GM23338 (cell line): ENCODE measurements at regions not wholly inside any gene's neighbourhood (a gene's known extent, or its start where the extent isn't known, plus 50 kb on each side); places are given as distances from the start of the nearest gene placed in this dataset.

ENCODE experiments used
- ATAC-seq: fragments of 200-7000 bp; cut with Tn5 transposase; 3 replicates; pipeline ENCODE4 v1.9.1; 2020
- DNase-seq: peaks from one replicate; pipeline ENCODE4 v3.0.0-alpha.2; 2015; ENCODE audit warnings: low spot score
- H2AFZ ChIP-seq: fragments of 200-600 bp; sonication (generic); 2 replicates; pipeline ENCODE4 v1.8.0; 2016; ENCODE audit warnings: antibody characterized with exemption, mild to moderate bottlenecking, moderate library complexity
- H3F3A ChIP-seq: fragments of 200-600 bp; sonication (generic); replicated peaks from 2 replicates; pipeline ENCODE4 v1.8.0; 2017; ENCODE audit warnings: antibody characterized with exemption, mixed run types, low read depth
- H3K27ac ChIP-seq: fragments of 200-600 bp; sonication (generic); 2 replicates; pipeline ENCODE4 v1.6.1; 2016; ENCODE audit warnings: low read depth
- H3K27me3 ChIP-seq: fragments of 200-600 bp; sonication (generic); 2 replicates; pipeline ENCODE4 v1.8.0; 2016; ENCODE audit warnings: mild to moderate bottlenecking, mixed run types, moderate library complexity; ENCODE audit not compliant: insufficient read depth
- H3K36me3 ChIP-seq: fragments of 200-600 bp; sonication (generic); 2 replicates; pipeline ENCODE4 v1.8.0; 2016; ENCODE audit warnings: mild to moderate bottlenecking; ENCODE audit not compliant: insufficient read depth
- H3K4me1 ChIP-seq: fragments of 200-600 bp; sonication (generic); 2 replicates; pipeline ENCODE4 v1.8.0; 2016; ENCODE audit warnings: mild to moderate bottlenecking, moderate library complexity; ENCODE audit not compliant: insufficient read depth
- H3K4me2 ChIP-seq: fragments of 200-600 bp; sonication (generic); 2 replicates; pipeline ENCODE4 v1.7.1; 2017; ENCODE audit warnings: mixed run types
- H3K4me3 ChIP-seq: fragments of 200-600 bp; sonication (generic); 2 replicates; pipeline ENCODE4 v1.6.1; 2016; ENCODE audit warnings: mixed run types
- H3K79me2 ChIP-seq: fragments of 200-600 bp; sonication (generic); replicated peaks from 2 replicates; pipeline ENCODE4 v1.8.0; 2017; ENCODE audit warnings: mild to moderate bottlenecking; ENCODE audit not compliant: insufficient read depth
- H3K9me2 ChIP-seq: fragments of 200-600 bp; sonication (generic); 2 replicates; pipeline ENCODE4 v1.8.0; 2017; ENCODE audit not compliant: insufficient read depth
- H4K20me1 ChIP-seq: fragments of 200-600 bp; sonication (generic); replicated peaks from 2 replicates; pipeline ENCODE4 v1.8.0; 2017; ENCODE audit warnings: mild to moderate bottlenecking; ENCODE audit not compliant: insufficient read depth
- H3K27ac Mint-ChIP-seq: 2 replicates; pipeline ENCODE4 v1.8.0; 2020; ENCODE audit warnings: inconsistent platforms, mild to moderate bottlenecking, moderate library complexity, mixed read lengths
- H3K27me3 Mint-ChIP-seq: 3 replicates; pipeline ENCODE4 v1.8.0; 2022; ENCODE audit warnings: low read depth, mild to moderate bottlenecking, moderate library complexity, mixed read lengths, inconsistent platforms; ENCODE audit not compliant: insufficient read depth, poor library complexity
- H3K36me3 Mint-ChIP-seq: 3 replicates; pipeline ENCODE4 v1.8.0; 2021; ENCODE audit warnings: low read depth, mild to moderate bottlenecking, inconsistent platforms, moderate library complexity, mixed read lengths
- H3K4me1 Mint-ChIP-seq: 3 replicates; pipeline ENCODE4 v1.8.0; 2020; ENCODE audit warnings: mild to moderate bottlenecking, inconsistent platforms, mixed read lengths
- H3K4me3 Mint-ChIP-seq: 3 replicates; pipeline ENCODE4 v1.8.0; 2021; ENCODE audit warnings: moderate library complexity, mild to moderate bottlenecking, inconsistent platforms, mixed read lengths
- H3K9me3 Mint-ChIP-seq: 3 replicates; pipeline ENCODE4 v1.8.0; 2020; ENCODE audit warnings: moderate library complexity, mild to moderate bottlenecking, inconsistent platforms, mixed read lengths
- CREB1 ChIP-seq: fragments of 250-450 bp; sonication (Bioruptor Pico); IDR thresholded peaks from 2 replicates; pipeline ENCODE4 v1.5.0; 2020; ENCODE audit warnings: low read depth, mild to moderate bottlenecking, moderate library complexity
- ETS1 ChIP-seq: IDR thresholded peaks from 2 replicates; pipeline ENCODE4 v1.6.1; 2016; ENCODE audit warnings: antibody characterized with exemption
- EZH2 ChIP-seq: fragments of 200-600 bp; sonication (generic); IDR thresholded peaks from one replicate; pipeline ENCODE4 v1.8.0; 2017; ENCODE audit warnings: antibody characterized with exemption, mild to moderate bottlenecking, low read depth; ENCODE audit not compliant: unreplicated experiment
- EZH2phosphoT487 ChIP-seq: fragments of 200-600 bp; sonication (generic); IDR thresholded peaks from one replicate; pipeline ENCODE4 v1.8.1; 2018; ENCODE audit warnings: antibody characterized with exemption; ENCODE audit not compliant: unreplicated experiment
- JUNB ChIP-seq: IDR thresholded peaks from one replicate; pipeline ENCODE4 v1.6.1; 2016; ENCODE audit warnings: antibody characterized with exemption; ENCODE audit not compliant: unreplicated experiment
- NANOG ChIP-seq: IDR thresholded peaks from 2 replicates; pipeline ENCODE4 v1.6.1; 2016; ENCODE audit warnings: antibody characterized with exemption, borderline replicate concordance
- POLR2AphosphoS5 ChIP-seq: IDR thresholded peaks from 2 replicates; pipeline ENCODE4 v1.6.1; 2016; ENCODE audit warnings: antibody characterized with exemption, low read depth
- REST ChIP-seq: IDR thresholded peaks from one replicate; pipeline ENCODE4 v1.6.1; 2018; ENCODE audit warnings: antibody characterized with exemption; ENCODE audit not compliant: unreplicated experiment
- STAT1 ChIP-seq: IDR thresholded peaks from one replicate; pipeline ENCODE4 v1.6.1; 2016; ENCODE audit warnings: antibody characterized with exemption; ENCODE audit not compliant: unreplicated experiment
- ZNF114 ChIP-seq: fragments of 250-450 bp; sonication (Bioruptor Pico); IDR thresholded peaks from 2 replicates; pipeline ENCODE4 v1.5.0; 2020; ENCODE audit warnings: mild to moderate bottlenecking, moderate library complexity
- ZNF331 ChIP-seq: fragments of 250-450 bp; sonication (Bioruptor Pico); IDR thresholded peaks from 2 replicates; pipeline ENCODE4 v1.5.0; 2020; ENCODE audit warnings: low read depth, mild to moderate bottlenecking, moderate library complexity
- TF ChIP-seq, protein P1 (sequence below): fragments of 250-450 bp; sonication (Bioruptor Pico); IDR thresholded peaks from 2 replicates; pipeline ENCODE4 v1.5.0; 2020; ENCODE audit warnings: mild to moderate bottlenecking, moderate library complexity
- TF ChIP-seq, protein P2 (sequence below), 2 experiments: fragments of 200-600 bp in 1 of 2; sonication (generic) in 1 of 2; conservative IDR thresholded peaks; 2 replicates each; pipeline versions ENCODE4 v1.5.1 to v1.6.1; 2016 to 2017; ENCODE audit warnings: antibody characterized with exemption in 2 of 2, low read depth in 2 of 2, mild to moderate bottlenecking in 2 of 2, moderate library complexity in 1 of 2

DNA sequence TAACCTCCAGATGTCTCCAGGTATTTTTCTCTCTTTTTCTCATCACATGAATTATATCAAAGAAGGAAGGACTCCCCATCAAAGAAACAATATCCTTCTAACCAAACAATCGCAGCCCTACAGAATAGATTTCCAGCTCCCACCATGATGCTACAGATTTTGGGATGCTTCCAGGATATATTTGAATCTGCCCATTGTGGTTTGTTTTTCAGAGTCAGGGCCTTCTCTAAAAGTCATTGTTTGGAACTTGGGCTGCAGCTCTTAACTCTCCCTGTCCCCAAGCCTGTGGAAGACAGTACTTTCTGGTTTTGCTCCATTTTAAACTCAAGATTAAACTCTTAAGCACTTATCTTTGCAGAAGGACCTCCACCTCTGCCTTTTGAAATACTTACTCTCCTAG lies 223.2 kb downstream of the PMAIP1 start:
- H3K4me2 ChIP-seq, result no peak overlapping the region
- H3K4me1 ChIP-seq, result no peaks in the 10 kb centered on the region
- DNase-seq, result no peak
- H4K20me1 ChIP-seq, result no peaks in the 10 kb centered on the region
- H3K27me3 Mint-ChIP-seq, result no peaks in the 10 kb centered on the region
- H3K4me3 ChIP-seq, result no peak overlapping the region
- TF ChIP-seq ETS1 (no peak), REST (no peak), JUNB (no peak), STAT1 (no peak), EZH2phosphoT487 (no peak), NANOG (no peak), EZH2 (no peak), ZNF331 (no peak), CREB1 (CRISPR knock-in tag) (no peak), ZNF114 (CRISPR knock-in tag) (no peak), POLR2AphosphoS5 (no peak)
- TF ChIP-seq, protein P1, sequence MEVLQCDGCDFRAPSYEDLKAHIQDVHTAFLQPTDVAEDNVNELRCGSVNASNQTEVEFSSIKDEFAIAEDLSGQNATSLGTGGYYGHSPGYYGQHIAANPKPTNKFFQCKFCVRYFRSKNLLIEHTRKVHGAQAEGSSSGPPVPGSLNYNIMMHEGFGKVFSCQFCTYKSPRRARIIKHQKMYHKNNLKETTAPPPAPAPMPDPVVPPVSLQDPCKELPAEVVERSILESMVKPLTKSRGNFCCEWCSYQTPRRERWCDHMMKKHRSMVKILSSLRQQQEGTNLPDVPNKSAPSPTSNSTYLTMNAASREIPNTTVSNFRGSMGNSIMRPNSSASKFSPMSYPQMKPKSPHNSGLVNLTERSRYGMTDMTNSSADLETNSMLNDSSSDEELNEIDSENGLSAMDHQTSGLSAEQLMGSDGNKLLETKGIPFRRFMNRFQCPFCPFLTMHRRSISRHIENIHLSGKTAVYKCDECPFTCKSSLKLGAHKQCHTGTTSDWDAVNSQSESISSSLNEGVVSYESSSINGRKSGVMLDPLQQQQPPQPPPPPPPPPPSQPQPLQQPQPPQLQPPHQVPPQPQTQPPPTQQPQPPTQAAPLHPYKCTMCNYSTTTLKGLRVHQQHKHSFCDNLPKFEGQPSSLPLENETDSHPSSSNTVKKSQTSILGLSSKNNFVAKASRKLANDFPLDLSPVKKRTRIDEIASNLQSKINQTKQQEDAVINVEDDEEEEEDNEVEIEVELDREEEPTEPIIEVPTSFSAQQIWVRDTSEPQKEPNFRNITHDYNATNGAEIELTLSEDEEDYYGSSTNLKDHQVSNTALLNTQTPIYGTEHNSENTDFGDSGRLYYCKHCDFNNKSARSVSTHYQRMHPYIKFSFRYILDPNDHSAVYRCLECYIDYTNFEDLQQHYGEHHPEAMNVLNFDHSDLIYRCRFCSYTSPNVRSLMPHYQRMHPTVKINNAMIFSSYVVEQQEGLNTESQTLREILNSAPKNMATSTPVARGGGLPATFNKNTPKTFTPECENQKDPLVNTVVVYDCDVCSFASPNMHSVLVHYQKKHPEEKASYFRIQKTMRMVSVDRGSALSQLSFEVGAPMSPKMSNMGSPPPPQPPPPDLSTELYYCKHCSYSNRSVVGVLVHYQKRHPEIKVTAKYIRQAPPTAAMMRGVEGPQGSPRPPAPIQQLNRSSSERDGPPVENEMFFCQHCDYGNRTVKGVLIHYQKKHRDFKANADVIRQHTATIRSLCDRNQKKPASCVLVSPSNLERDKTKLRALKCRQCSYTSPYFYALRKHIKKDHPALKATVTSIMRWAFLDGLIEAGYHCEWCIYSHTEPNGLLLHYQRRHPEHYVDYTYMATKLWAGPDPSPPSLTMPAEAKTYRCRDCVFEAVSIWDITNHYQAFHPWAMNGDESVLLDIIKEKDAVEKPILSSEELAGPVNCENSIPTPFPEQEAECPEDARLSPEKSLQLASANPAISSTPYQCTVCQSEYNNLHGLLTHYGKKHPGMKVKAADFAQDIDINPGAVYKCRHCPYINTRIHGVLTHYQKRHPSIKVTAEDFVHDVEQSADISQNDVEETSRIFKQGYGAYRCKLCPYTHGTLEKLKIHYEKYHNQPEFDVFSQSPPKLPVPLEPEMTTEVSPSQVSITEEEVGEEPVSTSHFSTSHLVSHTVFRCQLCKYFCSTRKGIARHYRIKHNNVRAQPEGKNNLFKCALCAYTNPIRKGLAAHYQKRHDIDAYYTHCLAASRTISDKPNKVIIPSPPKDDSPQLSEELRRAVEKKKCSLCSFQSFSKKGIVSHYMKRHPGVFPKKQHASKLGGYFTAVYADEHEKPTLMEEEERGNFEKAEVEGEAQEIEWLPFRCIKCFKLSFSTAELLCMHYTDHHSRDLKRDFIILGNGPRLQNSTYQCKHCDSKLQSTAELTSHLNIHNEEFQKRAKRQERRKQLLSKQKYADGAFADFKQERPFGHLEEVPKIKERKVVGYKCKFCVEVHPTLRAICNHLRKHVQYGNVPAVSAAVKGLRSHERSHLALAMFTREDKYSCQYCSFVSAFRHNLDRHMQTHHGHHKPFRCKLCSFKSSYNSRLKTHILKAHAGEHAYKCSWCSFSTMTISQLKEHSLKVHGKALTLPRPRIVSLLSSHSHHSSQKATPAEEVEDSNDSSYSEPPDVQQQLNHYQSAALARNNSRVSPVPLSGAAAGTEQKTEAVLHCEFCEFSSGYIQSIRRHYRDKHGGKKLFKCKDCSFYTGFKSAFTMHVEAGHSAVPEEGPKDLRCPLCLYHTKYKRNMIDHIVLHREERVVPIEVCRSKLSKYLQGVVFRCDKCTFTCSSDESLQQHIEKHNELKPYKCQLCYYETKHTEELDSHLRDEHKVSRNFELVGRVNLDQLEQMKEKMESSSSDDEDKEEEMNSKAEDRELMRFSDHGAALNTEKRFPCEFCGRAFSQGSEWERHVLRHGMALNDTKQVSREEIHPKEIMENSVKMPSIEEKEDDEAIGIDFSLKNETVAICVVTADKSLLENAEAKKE (CRISPR knock-in tag), result no peak
- TF ChIP-seq, protein P2, sequence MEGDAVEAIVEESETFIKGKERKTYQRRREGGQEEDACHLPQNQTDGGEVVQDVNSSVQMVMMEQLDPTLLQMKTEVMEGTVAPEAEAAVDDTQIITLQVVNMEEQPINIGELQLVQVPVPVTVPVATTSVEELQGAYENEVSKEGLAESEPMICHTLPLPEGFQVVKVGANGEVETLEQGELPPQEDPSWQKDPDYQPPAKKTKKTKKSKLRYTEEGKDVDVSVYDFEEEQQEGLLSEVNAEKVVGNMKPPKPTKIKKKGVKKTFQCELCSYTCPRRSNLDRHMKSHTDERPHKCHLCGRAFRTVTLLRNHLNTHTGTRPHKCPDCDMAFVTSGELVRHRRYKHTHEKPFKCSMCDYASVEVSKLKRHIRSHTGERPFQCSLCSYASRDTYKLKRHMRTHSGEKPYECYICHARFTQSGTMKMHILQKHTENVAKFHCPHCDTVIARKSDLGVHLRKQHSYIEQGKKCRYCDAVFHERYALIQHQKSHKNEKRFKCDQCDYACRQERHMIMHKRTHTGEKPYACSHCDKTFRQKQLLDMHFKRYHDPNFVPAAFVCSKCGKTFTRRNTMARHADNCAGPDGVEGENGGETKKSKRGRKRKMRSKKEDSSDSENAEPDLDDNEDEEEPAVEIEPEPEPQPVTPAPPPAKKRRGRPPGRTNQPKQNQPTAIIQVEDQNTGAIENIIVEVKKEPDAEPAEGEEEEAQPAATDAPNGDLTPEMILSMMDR (conservative IDR thresholded peaks at IDR 0.05; ENCODE audit: low read depth in 2 of 2), result no peak
- no peak overlapping the region for H2AFZ ChIP-seq
- H3F3A ChIP-seq, result no peaks in the 10 kb centered on the region
- no peaks in the 10 kb centered on the region for H3K9me2 ChIP-seq
- no peaks in the 10 kb centered on the region for H3K27me3 ChIP-seq
- no peaks in the 10 kb centered on the region for H3K9me3 Mint-ChIP-seq
- H3K4me1 Mint-ChIP-seq, result no peaks in the 10 kb centered on the region; the same call in 1 of the 3 replicates
- H3K27ac ChIP-seq, result no peak overlapping the region
- H3K79me2 ChIP-seq, result no peaks in the 10 kb centered on the region
- no peak overlapping the region for H3K27ac Mint-ChIP-seq
- no peak for ATAC-seq
- no peak overlapping the region for H3K4me3 Mint-ChIP-seq
- no peaks in the 10 kb centered on the region for H3K36me3 Mint-ChIP-seq
- no peaks in the 10 kb centered on the region for H3K36me3 ChIP-seq
